WERI-Rb-1 (cell line): ENCODE measurements at regions not wholly inside any gene's neighbourhood (a gene's known extent, or its start where the extent isn't known, plus 50 kb on each side); places are given as distances from the start of the nearest gene placed in this dataset.
"Not testable (repeated sequence)": the region's sequence is repeated elsewhere in the genome, so short reads cannot be mapped to it uniquely, and the experiment has no call there.

Source experiments
- DNase-seq: peaks from one replicate; pipeline ENCODE4 v3.0.0-alpha.2; 2020
- H3K27ac ChIP-seq: fragments of 250-450 bp; sonication (Bioruptor Pico); 2 replicates; pipeline ENCODE4 v1.5.1; 2020; ENCODE audit warnings: mild to moderate bottlenecking, moderate library complexity
- H3K27me3 ChIP-seq: fragments of 250-450 bp; sonication (Bioruptor Pico); 2 replicates; pipeline ENCODE4 v1.5.1; 2021; ENCODE audit warnings: mild to moderate bottlenecking, low read depth, moderate library complexity; ENCODE audit not compliant: insufficient read depth, severe bottlenecking
- H3K36me3 ChIP-seq: fragments of 250-450 bp; sonication (Bioruptor Pico); 2 replicates; pipeline ENCODE4 v1.5.1; 2020; ENCODE audit warnings: mild to moderate bottlenecking, moderate library complexity
- H3K4me3 ChIP-seq: 2 replicates; pipeline ENCODE4 v1.5.1; 2011; ENCODE audit warnings: low read depth, mild to moderate bottlenecking, control low read depth, low read length
- H3K9me3 ChIP-seq: fragments of 250-450 bp; sonication (Bioruptor Pico); 2 replicates; pipeline ENCODE4 v1.5.1; 2021; ENCODE audit warnings: mild to moderate bottlenecking, moderate library complexity; ENCODE audit not compliant: severe bottlenecking
- TF ChIP-seq, protein P1 (sequence below): IDR thresholded peaks from 2 replicates; pipeline ENCODE4 v1.5.1; 2011; ENCODE audit warnings: low read depth, mild to moderate bottlenecking, control low read depth, inconsistent platforms, low read length

DNA sequence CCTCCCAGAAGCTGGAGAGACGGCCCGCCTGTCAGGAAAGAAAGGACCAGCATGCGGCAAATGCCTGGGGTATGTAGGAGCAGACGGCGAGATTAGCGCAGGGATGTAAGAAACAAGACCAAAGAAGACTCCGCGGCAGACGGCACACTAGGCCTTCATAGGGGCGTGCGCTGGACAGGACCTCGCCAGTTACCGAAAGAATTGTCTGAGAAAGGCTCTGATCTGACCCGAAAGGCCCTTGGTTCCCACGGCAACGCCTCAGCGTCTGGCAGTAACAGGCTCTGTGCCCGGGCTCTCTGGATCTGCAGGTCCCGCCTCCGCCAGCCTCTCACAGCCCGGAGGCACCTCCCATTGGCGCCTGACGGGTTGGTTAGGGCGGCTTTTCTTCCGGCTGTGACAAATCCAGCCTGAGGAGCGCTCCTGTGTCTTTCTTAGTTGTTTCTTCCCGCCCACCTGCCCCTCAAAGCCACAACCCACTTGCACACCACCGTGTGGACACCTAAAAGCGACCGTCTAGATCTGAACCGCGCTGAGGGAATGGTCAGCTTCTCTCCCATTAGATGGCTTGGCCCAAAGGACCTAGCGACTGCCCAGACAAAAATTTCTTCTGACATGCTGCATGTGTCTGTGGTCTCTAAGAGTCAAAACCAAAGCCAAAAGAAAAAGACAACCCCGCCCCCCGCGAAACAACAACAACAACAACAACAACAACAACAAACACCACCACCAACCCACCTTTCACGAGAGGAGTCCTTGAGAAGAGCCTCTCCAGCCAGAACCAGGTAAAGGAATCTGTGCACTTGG, 58.2 kb upstream of the ZNF527 start:
- Histone ChIP-seq H3K27ac (peak overlapping the region; percentile 86), H3K4me3 (peak overlapping the region; percentile 45)
- TF ChIP-seq, protein P1, sequence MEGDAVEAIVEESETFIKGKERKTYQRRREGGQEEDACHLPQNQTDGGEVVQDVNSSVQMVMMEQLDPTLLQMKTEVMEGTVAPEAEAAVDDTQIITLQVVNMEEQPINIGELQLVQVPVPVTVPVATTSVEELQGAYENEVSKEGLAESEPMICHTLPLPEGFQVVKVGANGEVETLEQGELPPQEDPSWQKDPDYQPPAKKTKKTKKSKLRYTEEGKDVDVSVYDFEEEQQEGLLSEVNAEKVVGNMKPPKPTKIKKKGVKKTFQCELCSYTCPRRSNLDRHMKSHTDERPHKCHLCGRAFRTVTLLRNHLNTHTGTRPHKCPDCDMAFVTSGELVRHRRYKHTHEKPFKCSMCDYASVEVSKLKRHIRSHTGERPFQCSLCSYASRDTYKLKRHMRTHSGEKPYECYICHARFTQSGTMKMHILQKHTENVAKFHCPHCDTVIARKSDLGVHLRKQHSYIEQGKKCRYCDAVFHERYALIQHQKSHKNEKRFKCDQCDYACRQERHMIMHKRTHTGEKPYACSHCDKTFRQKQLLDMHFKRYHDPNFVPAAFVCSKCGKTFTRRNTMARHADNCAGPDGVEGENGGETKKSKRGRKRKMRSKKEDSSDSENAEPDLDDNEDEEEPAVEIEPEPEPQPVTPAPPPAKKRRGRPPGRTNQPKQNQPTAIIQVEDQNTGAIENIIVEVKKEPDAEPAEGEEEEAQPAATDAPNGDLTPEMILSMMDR = 0 out of 2 replicates have a peak, but pooled peaks have one; percentile 5
- not testable (repeated sequence) for H3K9me3 ChIP-seq, H3K27me3 ChIP-seq, H3K36me3 ChIP-seq
- peak; percentile 93 for DNase-seq

DNA sequence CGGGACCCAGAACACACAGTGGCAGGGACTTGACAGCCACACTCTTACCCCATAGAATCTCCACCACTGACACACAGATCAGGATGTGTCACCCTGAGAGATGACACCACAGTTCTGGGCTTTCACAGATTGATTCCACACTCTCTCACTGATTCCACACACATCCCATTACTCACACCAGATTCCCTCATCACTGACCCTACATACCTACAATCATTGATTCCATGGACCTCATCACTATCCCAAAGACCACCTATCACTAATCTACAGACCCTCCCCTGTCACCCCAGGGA, 57.6 kb upstream of the ZNF527 start:
- Histone ChIP-seq H3K27ac (peak overlapping the region; percentile 52), H3K27me3 (no peaks in the 10 kb centered on the region), H3K9me3 (no peaks in the 10 kb centered on the region), H3K36me3 (no peaks in the 10 kb centered on the region), H3K4me3 (peak overlapping the region; percentile 45)
- DNase-seq = no peak
- TF ChIP-seq, protein P1 = no peak

DNA sequence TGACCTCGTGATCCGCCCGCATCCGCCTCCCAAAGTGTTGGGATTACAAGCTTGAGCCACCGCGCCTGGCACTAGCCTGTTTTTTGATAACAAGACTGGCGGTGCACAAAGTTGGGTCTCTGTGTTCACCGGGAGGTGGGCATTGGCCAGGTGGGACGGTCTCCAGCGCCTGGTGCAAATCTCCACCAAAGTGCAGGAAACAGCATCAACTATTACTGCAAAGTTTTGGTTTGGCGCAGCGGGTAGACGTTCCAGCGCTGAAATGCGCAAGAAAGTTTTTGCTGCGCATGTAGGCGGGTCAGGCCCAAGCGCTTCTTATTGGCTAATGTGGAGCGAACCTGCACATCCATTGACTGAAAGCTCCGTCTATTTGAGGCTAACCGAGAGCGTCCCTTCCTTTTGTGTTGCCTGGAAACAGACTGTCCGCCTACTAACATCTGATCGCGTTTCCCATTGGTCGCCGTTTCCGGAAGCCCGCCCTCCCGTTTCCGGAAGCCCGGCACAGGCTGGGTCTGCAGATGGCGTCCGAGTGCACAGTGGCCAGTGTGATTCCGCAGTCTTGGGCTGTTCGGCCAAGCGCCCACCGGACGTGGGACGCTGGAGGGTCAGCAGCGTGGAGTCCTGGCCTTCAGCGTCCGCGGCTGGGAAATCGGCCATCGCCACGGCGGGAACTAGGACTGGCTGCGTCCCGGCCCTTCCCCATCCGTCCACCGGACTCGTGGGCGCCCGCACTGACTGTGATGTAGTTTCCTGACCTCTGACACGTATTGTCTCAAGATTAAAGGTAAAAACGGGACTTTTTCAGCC, 53.3 kb upstream of the ZNF527 start:
- peaks cover 10% of the 10 kb centered on the region for H3K36me3 ChIP-seq
- peak overlapping the region; percentile 90 for H3K27ac ChIP-seq
- H3K4me3 ChIP-seq = peak overlapping the region; percentile 84

DNA sequence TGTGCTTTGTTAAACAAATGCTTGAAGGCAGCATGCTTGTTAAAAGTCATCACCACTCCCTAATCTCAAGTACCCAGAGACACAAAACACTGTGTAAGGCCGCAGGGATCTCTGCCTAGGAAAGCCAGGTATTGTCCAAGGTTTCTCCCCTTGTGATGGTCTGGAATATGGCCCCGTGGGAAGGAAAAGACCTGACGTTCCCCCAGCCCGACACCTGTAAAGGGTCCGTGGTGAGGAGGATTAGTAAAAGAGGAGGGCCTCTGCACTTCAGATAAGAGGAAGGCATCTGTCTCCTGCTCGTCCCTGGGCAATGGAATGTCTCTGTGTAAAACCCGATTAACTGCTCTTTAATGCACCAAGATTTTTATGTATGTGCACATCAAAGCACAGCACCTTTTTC, 49.9 kb upstream of the ZNF527 start:
- DNase-seq = peak; percentile 44
- not testable (repeated sequence) for H3K27me3 ChIP-seq, H3K4me3 ChIP-seq, H3K27ac ChIP-seq, H3K9me3 ChIP-seq
- H3K36me3 ChIP-seq = peaks cover 21% of the 10 kb centered on the region

More for the DNA sequence above, 53.3 kb upstream of the ZNF527 start:
- DNase-seq = peak; percentile 96
- H3K27me3 ChIP-seq = no peaks in the 10 kb centered on the region
- TF ChIP-seq, protein P1 = peak; percentile 50; the same call in 1 of the 2 replicates
- H3K9me3 ChIP-seq = no peaks in the 10 kb centered on the region
